Glutamatergic neuron (in vitro differentiated cells): ENCODE measurements at regions not wholly inside any gene's neighbourhood (a gene's known extent, or its start where the extent isn't known, plus 50 kb on each side); places are given as distances from the start of the nearest gene placed in this dataset.
"Not testable (repeated sequence)": the region's sequence is repeated elsewhere in the genome, so short reads cannot be mapped to it uniquely, and the experiment has no call there.

ENCODE experiments used
- DNase-seq: peaks from one replicate; pipeline ENCODE4 v3.0.0; 2022
- H3K27ac Mint-ChIP-seq: one replicate; pipeline ENCODE4 v1.8.0; 2020; ENCODE audit warnings: mild to moderate bottlenecking, mixed read lengths, inconsistent platforms; ENCODE audit not compliant: unreplicated experiment
- H3K27me3 Mint-ChIP-seq: one replicate; pipeline ENCODE4 v1.8.0; 2020; ENCODE audit warnings: mild to moderate bottlenecking, moderate library complexity, mixed read lengths, inconsistent platforms; ENCODE audit not compliant: unreplicated experiment
- H3K36me3 Mint-ChIP-seq: one replicate; pipeline ENCODE4 v1.8.0; 2020; ENCODE audit warnings: mild to moderate bottlenecking, mixed read lengths, inconsistent platforms; ENCODE audit not compliant: unreplicated experiment
- H3K4me1 Mint-ChIP-seq: one replicate; pipeline ENCODE4 v1.8.0; 2020; ENCODE audit warnings: mild to moderate bottlenecking, low read depth, mixed read lengths, inconsistent platforms; ENCODE audit not compliant: unreplicated experiment
- H3K4me3 Mint-ChIP-seq: one replicate; pipeline ENCODE4 v1.8.0; 2020; ENCODE audit warnings: mild to moderate bottlenecking, mixed read lengths, inconsistent platforms; ENCODE audit not compliant: unreplicated experiment
- H3K9me3 Mint-ChIP-seq: one replicate; pipeline ENCODE4 v1.8.0; 2020; ENCODE audit warnings: mild to moderate bottlenecking, moderate library complexity, mixed read lengths, inconsistent platforms; ENCODE audit not compliant: unreplicated experiment
- CTCF ChIP-seq: fragments of 200-600 bp; sonication (generic); IDR thresholded peaks from one replicate; pipeline ENCODE4 v1.5.0; 2021; ENCODE audit not compliant: partially characterized antibody, unreplicated experiment

- TF ChIP-seq CTCF = no peak
- H3K4me3 Mint-ChIP-seq = no peak overlapping the region
- peaks cover 5% of the 10 kb centered on the region for H3K27me3 Mint-ChIP-seq
- H3K4me1 Mint-ChIP-seq = peaks cover 5% of the 10 kb centered on the region
- H3K9me3 Mint-ChIP-seq = peaks cover 2% of the 10 kb centered on the region
- no peak for DNase-seq
- no peak overlapping the region for H3K27ac Mint-ChIP-seq
- no peaks in the 10 kb centered on the region for H3K36me3 Mint-ChIP-seq
These were observed 62.6 kb upstream of the AKAP12 start for GRCh38 chr6:151176911-151177770.

- no peak for DNase-seq
- no peak for TF ChIP-seq CTCF
- Mint-ChIP-seq H3K36me3 (no peaks in the 10 kb centered on the region), H3K4me1 (peaks cover 5% of the 10 kb centered on the region), H3K9me3 (peaks cover 2% of the 10 kb centered on the region), H3K27me3 (peaks cover 5% of the 10 kb centered on the region), H3K4me3 (no peak overlapping the region), H3K27ac (no peak overlapping the region)
These were observed 61.4 kb upstream of the AKAP12 start for GRCh38 chr6:151178373-151178772.

GRCh38 chr6:151179321-151179720 is 60.4 kb upstream of the AKAP12 start:
- DNase-seq = no peak
- Mint-ChIP-seq H3K36me3 (peaks cover 5% of the 10 kb centered on the region), H3K27ac (no peak overlapping the region), H3K4me1 (peaks cover 5% of the 10 kb centered on the region), H3K4me3 (no peak overlapping the region), H3K9me3 (peaks cover 2% of the 10 kb centered on the region), H3K27me3 (peaks cover 5% of the 10 kb centered on the region)
- no peak for TF ChIP-seq CTCF

- peaks cover 5% of the 10 kb centered on the region for H3K36me3 Mint-ChIP-seq
- DNase-seq = no peak
- H3K9me3 Mint-ChIP-seq = peaks cover 2% of the 10 kb centered on the region
- H3K4me3 Mint-ChIP-seq = no peak overlapping the region
- H3K4me1 Mint-ChIP-seq = peaks cover 9% of the 10 kb centered on the region
- peaks cover 5% of the 10 kb centered on the region for H3K27me3 Mint-ChIP-seq
- no peak for TF ChIP-seq CTCF
- no peak overlapping the region for H3K27ac Mint-ChIP-seq
These were observed 59.3 kb upstream of the AKAP12 start for GRCh38 chr6:151180330-151181048.

- H3K4me3 Mint-ChIP-seq = no peak overlapping the region
- no peak overlapping the region for H3K27ac Mint-ChIP-seq
- TF ChIP-seq CTCF = no peak
- H3K27me3 Mint-ChIP-seq = peaks cover 5% of the 10 kb centered on the region
- peaks cover 2% of the 10 kb centered on the region for H3K9me3 Mint-ChIP-seq
- peaks cover 10% of the 10 kb centered on the region for H3K4me1 Mint-ChIP-seq
- DNase-seq = no peak
- peaks cover 5% of the 10 kb centered on the region for H3K36me3 Mint-ChIP-seq
These were observed 57.9 kb upstream of the AKAP12 start for GRCh38 chr6:151181706-151182363.

- H3K27ac Mint-ChIP-seq, DNase-seq, H3K36me3 Mint-ChIP-seq, H3K4me3 Mint-ChIP-seq, H3K27me3 Mint-ChIP-seq, H3K9me3 Mint-ChIP-seq: not testable (repeated sequence)
- peaks cover 10% of the 10 kb centered on the region for H3K4me1 Mint-ChIP-seq
These were observed 56.8 kb upstream of the AKAP12 start for GRCh38 chr6:151182958-151183357.
